K562 (cell line): ENCODE measurements at regions not wholly inside any gene's neighbourhood (a gene's known extent, or its start where the extent isn't known, plus 50 kb on each side); places are given as distances from the start of the nearest gene placed in this dataset.

Experiments
- ATAC-seq: fragments of 200-7000 bp; cut with Tn5 transposase; 3 replicates; pipeline ENCODE4 v1.9.1; 2020; ENCODE audit warnings: moderate library complexity
- BruUV-seq: library from RNA; stranded (reverse); fragments of 400-500 nt; replicated peaks from 2 replicates; lab custom pipeline; 2021; lab: Mats Ljungman, UMichigan
- CTCF ChIA-PET: fragments of 300-600 bp; formaldehyde crosslinking; extraction: SDS; loops from one replicate; lab custom pipeline; 2021; ENCODE audit warnings: low intra/inter-chr PET ratio; lab: Yijun Ruan, JAX
- POLR2A ChIA-PET: fragments of 300-600, 350-650 bp; sonication (Branson Sonifier 250); formaldehyde crosslinking; extraction: SDS; loops from one replicate; lab custom pipeline; 2021; ENCODE audit warnings: antibody characterized with exemption, inconsistent platforms; lab: Yijun Ruan, JAX
- DNase-seq, 4 experiments: peaks; one replicate each; pipeline versions ENCODE4 v3.0.0 to v3.0.0-alpha.2; 2011 to 2018; ENCODE audit warnings: low spot score in 3 of 4, mixed read lengths in 3 of 4; ENCODE audit errors: extremely low read depth in 1 of 4
- FAIRE-seq: peaks from 2 replicates; lab custom pipeline; 2011; peaks lifted over from hg19 to GRCh38; lab: Jason Lieb, UNC
- H2AFZ ChIP-seq: 2 replicates; pipeline ENCODE4 v1.6.0; 2011; ENCODE audit warnings: low read depth, low read length, control low read depth, inconsistent platforms
- H3K27ac ChIP-seq: fragments of 200-600 bp; 3 replicates; pipeline ENCODE4 v1.8.0; 2011; ENCODE audit warnings: low read depth, mild to moderate bottlenecking, control low read depth, inconsistent platforms, low read length, moderate library complexity, mixed read lengths; ENCODE audit errors: extremely low read depth
- H3K27me3 ChIP-seq, 2 experiments: fragments of 300-600 bp in 1 of 2; 2 replicates in 1 of 2; 3 replicates in 1 of 2; pipeline versions ENCODE4 v1.6.0 to v1.8.0; 2011; ENCODE audit warnings: inconsistent platforms in 2 of 2, low read length in 2 of 2, mild to moderate bottlenecking in 1 of 2, mixed read lengths in 1 of 2, moderate library complexity in 1 of 2; ENCODE audit not compliant: control insufficient read depth in 2 of 2, insufficient read depth in 2 of 2
- H3K36me3 ChIP-seq: fragments of 300-600 bp; 3 replicates; pipeline ENCODE4 v1.8.0; 2011; ENCODE audit warnings: mild to moderate bottlenecking, low read length, inconsistent platforms; ENCODE audit not compliant: control insufficient read depth, insufficient read depth
- H3K4me1 ChIP-seq, 2 experiments: fragments of 200-600 bp in 1 of 2; replicated peaks in 1 of 2; 2 replicates in 1 of 2; 3 replicates in 1 of 2; pipeline versions ENCODE4 v1.5.1 to v1.8.0; 2011; ENCODE audit warnings: inconsistent platforms in 2 of 2, low read length in 2 of 2, mild to moderate bottlenecking in 1 of 2, mixed read lengths in 1 of 2, moderate library complexity in 1 of 2; ENCODE audit not compliant: control insufficient read depth in 2 of 2, insufficient read depth in 2 of 2
- H3K4me2 ChIP-seq: 2 replicates; pipeline ENCODE4 v1.6.1; 2011; ENCODE audit warnings: low read length, control low read depth, inconsistent platforms, mixed read lengths; ENCODE audit not compliant: insufficient read depth
- H3K4me3 ChIP-seq: fragments of 200-600 bp; sonication (generic), shearing (Covaris generic); 2 replicates; pipeline ENCODE4 v1.5.1; 2016; ENCODE audit warnings: control low read depth, inconsistent platforms
- H3K79me2 ChIP-seq: fragments of 200-600 bp; 3 replicates; pipeline ENCODE4 v1.8.0; 2011; ENCODE audit warnings: low read length, inconsistent platforms; ENCODE audit not compliant: control insufficient read depth, insufficient read depth
- H3K9ac ChIP-seq, 2 experiments: 2 replicates each; pipeline versions ENCODE4 v1.6.0 to v1.6.1; 2011; ENCODE audit warnings: low read depth in 2 of 2, low read length in 2 of 2, control low read depth in 1 of 2, inconsistent platforms in 1 of 2, mild to moderate bottlenecking in 1 of 2, mixed read lengths in 1 of 2; ENCODE audit not compliant: insufficient read depth in 1 of 2
- H3K9me1 ChIP-seq: one replicate; pipeline ENCODE4 v1.6.0; 2011; ENCODE audit warnings: inconsistent platforms, mild to moderate bottlenecking, low read length, moderate library complexity; ENCODE audit not compliant: control insufficient read depth, insufficient read depth
- H3K9me3 ChIP-seq: replicated peaks from 2 replicates; pipeline ENCODE4 v1.5.1; 2011; ENCODE audit warnings: low read depth, low read length, inconsistent platforms; ENCODE audit not compliant: control insufficient read depth, insufficient read depth
- H4K20me1 ChIP-seq: replicated peaks from 2 replicates; pipeline ENCODE4 v1.6.1; 2011; ENCODE audit warnings: low read length, inconsistent platforms, mixed read lengths; ENCODE audit not compliant: control insufficient read depth, insufficient read depth
- ELF4 ChIP-seq: fragments of 450-650 bp; formaldehyde crosslinking; IDR thresholded peaks from 2 replicates; pipeline ENCODE4 v1.4.0; 2022; ENCODE audit warnings: missing genetic modification characterization
- EP400 ChIP-seq: fragments of 450-650 bp; IDR thresholded peaks from 2 replicates; pipeline ENCODE4 v1.6.1; 2017; ENCODE audit warnings: antibody characterized with exemption, mild to moderate bottlenecking, moderate library complexity
- GTF2F1 ChIP-seq: IDR thresholded peaks from 2 replicates; pipeline ENCODE4 v1.6.1; 2011; ENCODE audit warnings: low read depth, low read length, improper control_type of control experiment
- HOMEZ ChIP-seq: fragments of 250-450 bp; sonication (Bioruptor Pico); IDR thresholded peaks from 2 replicates; pipeline ENCODE4 v1.4.0; 2020; ENCODE audit warnings: mild to moderate bottlenecking, moderate library complexity
- ZBTB33 ChIP-seq: sonication (generic); formaldehyde crosslinking; IDR thresholded peaks from 2 replicates; pipeline ENCODE4 v1.8.1; 2023; ENCODE audit warnings: mild to moderate bottlenecking, missing genetic modification reagents
- WGBS: fragments of 100-300 bp; shearing (Covaris generic); methylation state at CpG from one replicate; pipeline ENCODE4 v1.1.6; 2016; ENCODE audit warnings: low coverage, mixed read lengths; ENCODE audit not compliant: insufficient coverage; ENCODE audit errors: missing lambda C conversion rate; 5-methylcytosine and 5-hydroxymethylcytosine counted together
- in situ Hi-C: fragments of 300-500 bp; cut with MboI; formaldehyde crosslinking; loops from 4 replicates; pipeline ENCODE4 v1.15.0; 2018; ENCODE audit warnings: inconsistent platforms, mixed read lengths
- intact Hi-C: fragments of 100-400 bp; cut with micrococcal nuclease; formaldehyde crosslinking; loops from 2 replicates; pipeline ENCODE4 v1.14.2; 2022

GRCh38 chr7:110296321-110296720 is 794.6 kb upstream of the LRRN3 start:
- H3K36me3 ChIP-seq: no peaks in the 10 kb centered on the region
- DNase-seq (no peak), FAIRE-seq (no peak), ATAC-seq (no peak)
- no peaks in the 10 kb centered on the region for H4K20me1 ChIP-seq
- intact Hi-C loops: no loop called here
- H3K27me3 ChIP-seq: no peaks in the 10 kb centered on the region; a peak in 1 of 5 replicates
- TF ChIP-seq HOMEZ (CRISPR knock-in tag) (no peak), GTF2F1 (no peak), ELF4 (CRISPR knock-in tag) (no peak), EP400 (no peak), ZBTB33 (CRISPR knock-in tag) (no peak)
- H3K9ac ChIP-seq: no peak overlapping the region
- no peak overlapping the region for H3K27ac ChIP-seq
- H3K4me1 ChIP-seq: no peaks in the 10 kb centered on the region
- H3K4me3 ChIP-seq: no peak overlapping the region
- BruUV-seq: no TSS peak
- H3K4me2 ChIP-seq: no peak overlapping the region
- no peak overlapping the region for H2AFZ ChIP-seq
- ChIA-PET CTCF (no interaction called here), POLR2A (no interaction called here)
- no peaks in the 10 kb centered on the region for H3K9me1 ChIP-seq
- H3K79me2 ChIP-seq: no peaks in the 10 kb centered on the region
- no peaks in the 10 kb centered on the region for H3K9me3 ChIP-seq
- in situ Hi-C loops: no loop called here
- 0% methylated on average over 1 of the region's 1 CpG for WGBS
